HG02840 (cell line): ENCODE measurements at regions not wholly inside any gene's neighbourhood (a gene's known extent, or its start where the extent isn't known, plus 50 kb on each side); places are given as distances from the start of the nearest gene placed in this dataset.
A peak's percentile ranks its signal among the peaks of the same experiment; 100 is the strongest.

ENCODE experiments used
- ATAC-seq: cut with Tn5 transposase; IDR thresholded peaks from one replicate; pipeline ENCODE4 v1.9.1; 2021; ENCODE audit warnings: mild to moderate bottlenecking, moderate library complexity, moderate number of reproducible peaks; ENCODE audit not compliant: unreplicated experiment, low FRiP score

GRCh38 chr4:14837860-14838259, 164.4 kb upstream of the CPEB2 start:
- no peak for ATAC-seq

DNA sequence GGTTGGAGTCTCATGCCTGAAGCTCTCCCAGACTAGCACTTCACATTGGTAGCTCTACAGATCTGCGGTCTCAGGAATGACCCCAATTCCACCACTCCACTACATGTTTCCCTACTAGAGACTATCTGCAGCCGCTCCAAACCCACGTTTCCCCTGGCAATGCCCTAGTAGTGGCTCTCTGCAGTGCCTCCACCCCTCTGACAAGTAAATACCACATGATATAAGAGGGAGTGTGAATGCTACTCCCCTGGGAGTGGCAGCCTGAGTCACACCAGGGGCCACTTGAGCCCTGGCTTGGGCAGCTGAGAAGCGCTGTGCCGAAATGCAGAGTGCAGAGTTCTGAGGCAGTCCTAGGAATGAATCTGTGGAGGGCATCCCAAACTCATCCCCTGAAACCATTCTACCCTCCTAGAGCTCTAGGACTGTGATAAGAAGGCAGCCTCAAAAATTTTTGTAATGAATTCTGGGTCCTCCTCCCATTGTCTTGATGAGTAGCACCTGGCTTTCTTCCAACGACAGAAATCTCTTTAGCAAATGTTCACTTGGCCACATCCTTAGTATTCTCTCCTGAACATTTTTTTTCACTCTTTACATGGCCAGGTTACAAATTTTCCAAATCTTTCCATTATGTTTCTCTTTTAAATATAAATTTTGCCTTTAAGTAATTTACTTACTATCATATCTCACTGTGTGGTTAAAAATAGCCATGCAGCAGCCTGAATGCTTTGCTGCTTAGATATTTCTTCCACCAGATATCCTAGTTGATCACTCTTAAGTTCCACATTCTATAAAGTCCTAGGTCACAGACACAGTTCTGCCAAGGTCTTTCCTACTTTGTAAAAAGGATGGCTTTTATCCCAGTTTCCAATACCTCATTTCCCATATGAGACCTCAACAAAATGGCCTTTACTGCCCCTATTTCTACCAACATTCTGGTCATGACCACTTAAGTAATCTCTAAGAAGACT, 160.2 kb upstream of the CPEB2 start:
- ATAC-seq, result no peak

DNA sequence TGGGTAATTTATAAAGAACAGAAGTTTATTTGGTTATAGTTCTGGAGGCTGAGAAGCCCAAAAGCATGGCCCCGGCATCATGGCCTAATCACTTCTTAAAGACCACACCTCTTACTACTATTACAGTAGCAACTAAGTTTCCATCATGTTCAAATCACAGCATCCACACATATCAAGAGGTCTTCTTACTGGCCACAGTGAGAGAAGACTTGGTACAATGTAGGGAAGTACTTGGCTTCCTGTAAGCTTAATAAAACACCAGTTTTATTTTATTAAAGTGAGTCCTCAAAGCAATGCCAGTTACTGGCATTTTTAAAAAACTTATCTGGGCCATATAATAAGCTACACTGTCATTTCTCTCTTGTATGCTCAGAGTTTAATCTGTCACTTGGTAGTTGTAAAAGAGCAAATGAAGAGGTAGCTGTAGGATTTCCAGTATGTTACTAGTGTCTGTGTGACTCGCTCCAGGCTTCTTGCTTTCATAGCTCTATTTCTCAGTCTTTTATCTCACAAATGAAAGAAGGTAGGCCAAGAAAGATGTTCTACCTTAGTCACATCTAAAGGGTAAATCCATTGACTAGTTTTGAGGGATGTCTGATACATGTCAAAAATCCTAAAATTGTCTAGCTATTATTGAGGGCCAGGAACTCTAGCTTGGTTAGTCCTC, 159.2 kb upstream of the CPEB2 start:
- no peak for ATAC-seq

GRCh38 chr4:14844061-14844460, 158.2 kb upstream of the CPEB2 start:
- no peak for ATAC-seq

DNA sequence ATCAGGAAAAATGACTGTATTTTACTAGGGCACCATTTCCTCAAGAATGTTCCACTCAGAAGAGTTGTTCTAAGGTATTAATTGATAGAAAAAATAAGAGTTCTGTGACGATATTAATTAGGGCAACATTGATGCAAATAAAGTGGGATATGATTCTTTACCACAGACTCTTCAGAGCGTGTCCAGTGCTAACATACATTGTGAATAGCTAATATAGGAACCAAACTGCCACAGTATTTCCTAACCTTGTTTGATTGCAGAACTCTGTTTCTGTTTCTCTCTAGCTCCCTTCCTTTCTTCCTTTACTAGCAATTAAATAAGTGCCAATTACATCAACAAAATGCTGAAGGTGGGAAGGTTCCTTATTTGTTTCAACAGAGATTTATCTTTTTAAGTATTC, 154.1 kb upstream of the CPEB2 start:
- ATAC-seq, result no peak

GRCh38 chr4:14850455-14851097, 151.7 kb upstream of the CPEB2 start:
- ATAC-seq, result no peak

DNA sequence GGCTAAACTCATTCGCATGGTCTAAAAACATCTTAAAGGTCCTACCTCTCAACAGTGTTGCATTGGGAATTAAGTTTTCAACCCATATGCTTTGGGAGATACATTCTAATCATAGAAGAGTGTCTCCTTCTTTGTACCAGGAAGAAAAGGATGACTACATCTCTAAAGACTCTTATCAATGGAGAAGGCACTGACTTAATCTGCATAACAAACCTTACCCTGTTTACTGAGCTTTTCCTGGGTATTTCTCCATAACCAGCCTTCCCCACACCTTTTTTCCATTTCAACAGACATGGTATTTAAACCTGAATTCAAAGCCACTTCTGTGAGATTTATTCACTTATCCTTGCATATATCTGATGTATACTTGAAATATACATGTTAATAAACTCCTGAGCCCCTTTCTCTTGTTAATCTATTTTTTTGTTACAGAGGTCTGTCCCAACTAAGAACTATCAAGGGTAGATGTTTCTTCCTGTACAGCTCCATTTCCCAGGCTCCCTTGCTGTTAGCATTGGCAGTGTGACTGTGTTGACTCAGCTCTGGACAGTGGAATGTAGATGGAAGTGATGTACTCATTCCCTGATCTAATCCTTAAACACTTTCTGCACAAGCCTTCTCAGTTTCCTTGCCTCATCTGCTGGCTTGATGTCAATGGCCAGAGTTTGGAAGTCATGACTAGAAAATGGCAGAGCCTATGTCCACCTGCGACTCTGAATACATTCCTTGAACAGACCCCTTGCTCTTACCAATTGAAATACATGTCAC, 148.9 kb upstream of the CPEB2 start:
- ATAC-seq, result no peak

DNA sequence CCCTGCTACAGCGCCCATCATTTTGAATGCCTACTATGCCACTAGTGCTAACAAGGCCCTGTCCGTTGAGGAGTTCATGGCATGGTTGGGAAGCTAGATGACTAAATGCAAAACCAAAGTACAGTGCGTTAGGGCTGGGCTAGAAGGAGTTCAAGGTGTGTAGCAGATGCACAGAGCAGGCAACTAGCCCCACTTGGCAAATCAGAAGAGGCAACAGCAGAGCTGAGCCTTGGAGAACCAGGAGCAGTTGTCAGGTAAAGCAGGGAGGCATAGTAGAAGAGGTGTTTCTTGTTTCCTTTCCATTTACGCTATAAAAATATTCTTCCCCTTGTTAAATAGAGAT, 146.6 kb upstream of the CPEB2 start:
- no peak for ATAC-seq

DNA sequence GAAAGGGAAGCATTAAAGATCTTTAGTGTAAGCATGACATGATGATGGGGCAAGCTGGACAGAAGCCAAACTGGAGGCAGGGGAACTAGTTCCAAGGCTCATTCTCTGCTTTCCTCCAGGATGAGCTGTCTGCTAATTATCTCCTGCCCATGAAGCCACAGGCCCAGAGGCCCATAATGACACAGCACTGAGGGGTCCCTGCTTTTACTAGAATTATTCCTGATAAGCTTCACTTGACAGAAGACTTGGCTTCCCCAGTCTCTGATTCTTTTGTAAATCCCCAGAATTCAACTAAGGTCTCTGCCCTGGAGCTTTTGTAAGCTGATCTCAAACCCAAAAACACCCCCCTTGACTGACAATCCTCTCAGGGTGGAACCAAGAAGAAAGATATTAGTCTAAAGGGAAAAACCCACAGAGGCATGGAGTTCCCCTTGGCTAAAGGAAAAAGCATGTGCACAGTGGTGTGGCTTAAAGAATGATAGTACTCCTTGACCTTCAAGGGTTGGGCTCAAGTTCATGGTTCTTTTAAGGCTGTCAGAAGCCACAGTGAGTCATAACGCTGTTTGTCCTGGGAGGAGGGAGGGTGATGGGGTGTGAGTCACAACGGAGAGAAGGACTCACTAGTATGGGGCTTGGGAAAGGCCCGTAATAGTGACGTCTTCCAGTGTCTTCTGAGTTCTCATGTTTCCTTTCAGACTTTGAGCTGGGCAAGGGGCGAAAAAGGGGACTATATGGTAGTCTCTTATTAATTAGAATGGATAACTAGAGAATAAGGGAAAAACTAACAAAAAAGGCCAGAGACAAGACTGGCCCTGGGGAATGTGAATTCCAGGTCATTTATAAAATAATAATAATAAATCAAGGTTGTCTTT, 146.0 kb upstream of the CPEB2 start:
- peak; percentile 98 for ATAC-seq

GRCh38 chr4:14856934-14857235, 145.4 kb upstream of the CPEB2 start:
- no peak for ATAC-seq

DNA sequence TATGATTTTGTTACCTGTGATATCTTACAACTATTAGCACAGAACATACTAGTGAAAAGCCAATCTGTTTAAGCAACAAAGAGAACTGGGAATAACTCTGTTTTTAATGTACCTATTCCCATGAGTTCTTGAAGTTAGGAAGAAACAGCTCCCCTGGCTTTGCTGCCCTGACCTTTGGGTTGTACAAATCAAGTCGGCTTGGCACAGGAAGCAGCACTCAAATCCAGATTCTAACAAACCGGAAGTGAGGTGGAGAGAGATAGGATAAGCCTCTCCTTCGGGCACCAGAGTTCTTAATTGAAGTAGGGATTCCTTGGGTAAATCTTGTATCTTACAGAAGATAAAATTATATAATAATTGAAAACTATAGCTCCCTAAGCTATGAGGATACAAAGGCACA, 144.8 kb upstream of the CPEB2 start:
- no peak for ATAC-seq

GRCh38 chr4:14857981-14858380, 144.3 kb upstream of the CPEB2 start:
- ATAC-seq, result no peak

DNA sequence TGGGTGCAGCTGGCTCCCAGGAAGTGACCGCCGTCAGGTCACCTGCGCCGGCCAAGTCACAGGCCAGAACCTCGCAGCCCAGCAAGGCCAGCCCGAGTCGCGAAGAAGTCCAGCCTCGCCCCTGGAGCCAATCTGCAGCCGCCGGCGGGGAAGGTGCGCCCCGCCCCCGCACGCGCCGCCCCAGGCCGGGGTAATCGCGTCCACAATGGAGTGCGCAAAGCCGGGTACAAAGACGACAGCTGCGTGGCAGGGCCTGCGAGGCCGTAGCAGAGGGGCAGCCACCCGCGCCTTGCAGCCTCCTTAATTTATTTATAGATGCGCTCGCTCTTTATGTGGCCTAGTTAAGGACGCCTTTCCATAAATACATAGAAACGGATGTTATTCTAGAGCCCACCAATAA, 139.4 kb upstream of the CPEB2 start:
- no peak for ATAC-seq

DNA sequence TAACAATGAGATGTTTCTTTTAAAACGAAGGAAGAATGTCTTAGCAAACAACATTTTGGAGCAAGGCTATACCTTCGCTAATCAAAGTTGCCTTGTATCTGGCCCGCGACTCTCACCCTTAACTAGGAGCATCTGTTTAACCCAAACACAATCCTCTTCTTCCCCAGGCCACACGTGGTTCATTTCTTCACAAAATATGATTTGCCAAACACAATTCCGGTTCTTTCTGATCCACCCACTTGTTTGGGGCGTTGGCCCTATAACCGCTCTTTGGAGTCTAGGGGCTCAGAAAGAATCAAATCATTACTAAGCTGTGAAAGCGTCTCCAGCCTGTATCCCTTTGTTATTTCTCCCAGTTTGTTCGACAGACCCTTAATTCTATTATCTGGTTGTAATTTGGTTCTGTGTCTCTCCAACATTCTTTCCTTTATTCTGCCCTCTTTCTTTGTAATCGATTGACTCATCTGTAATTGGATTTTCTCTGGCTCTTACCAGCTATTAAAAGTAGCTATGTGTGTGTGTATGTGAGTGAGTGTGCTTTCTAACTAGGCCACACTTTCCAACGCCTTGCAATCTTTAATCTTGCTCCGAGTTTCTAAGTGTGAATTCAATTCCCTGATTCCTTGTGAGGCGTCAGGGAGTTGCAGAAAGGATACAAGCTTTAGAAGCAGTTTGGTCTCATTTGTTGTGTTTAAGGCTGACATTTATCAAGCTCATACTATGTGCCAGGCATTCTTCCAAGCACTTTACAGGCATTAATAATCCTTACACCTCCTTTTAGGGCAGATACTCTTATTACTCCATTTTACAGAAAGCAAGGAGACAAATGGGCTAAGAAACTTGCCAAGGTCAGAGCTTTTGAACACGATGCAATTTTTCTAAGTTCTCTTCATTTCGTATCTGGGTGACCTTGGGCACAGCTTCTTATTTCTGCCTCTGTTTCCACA, 138.6 kb upstream of the CPEB2 start:
- no peak for ATAC-seq

DNA sequence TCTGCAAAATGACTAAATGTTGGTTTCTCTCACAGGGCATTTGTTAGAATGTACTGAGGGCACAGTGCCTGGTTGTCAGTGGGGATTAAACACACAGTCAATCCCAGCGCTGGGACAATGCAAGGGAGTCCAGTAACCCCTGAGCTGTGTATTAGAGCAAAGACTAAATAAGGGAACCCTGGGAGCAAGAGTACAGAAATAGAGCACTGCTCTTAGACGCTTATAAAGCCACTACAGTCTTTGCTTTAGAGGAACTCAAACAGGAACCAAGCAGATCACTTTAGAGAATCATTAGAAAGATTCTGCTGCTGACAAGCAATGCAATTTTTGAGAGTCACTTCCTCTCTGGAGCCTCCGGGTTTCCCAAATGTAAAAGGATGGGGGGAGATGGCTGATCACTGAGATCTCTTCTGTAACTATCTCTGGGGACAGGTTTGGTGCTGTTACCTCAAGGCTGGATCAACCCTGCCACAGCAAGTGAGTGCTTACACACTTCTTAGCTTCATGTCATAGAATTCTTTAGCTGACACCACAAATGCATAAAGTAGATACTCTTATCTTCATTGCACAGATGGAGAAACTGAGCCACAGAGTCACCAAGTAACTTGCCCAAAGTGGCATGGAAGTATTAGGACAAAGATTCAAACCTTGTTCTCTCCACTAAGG, 137.8 kb upstream of the CPEB2 start:
- no peak for ATAC-seq

DNA sequence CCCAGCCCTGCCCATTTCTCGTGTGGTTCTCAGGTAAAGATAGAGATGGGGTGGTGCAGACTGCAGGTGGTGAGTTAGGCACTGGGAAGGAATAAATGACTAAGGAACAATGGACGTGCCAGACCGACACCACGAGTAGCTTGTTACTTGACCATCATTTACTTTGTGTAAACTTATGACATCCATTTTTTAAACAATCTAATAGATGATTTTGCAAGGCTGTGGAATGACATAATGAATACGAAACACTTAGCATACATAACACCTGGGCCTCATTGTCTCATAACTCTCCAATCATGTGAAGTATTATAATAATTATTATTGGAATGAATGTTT, 137.3 kb upstream of the CPEB2 start:
- no peak for ATAC-seq

- ATAC-seq, result no peak
These were observed 136.5 kb upstream of the CPEB2 start for GRCh38 chr4:14865804-14866203.

- ATAC-seq, result no peak
These were observed 134.4 kb upstream of the CPEB2 start for GRCh38 chr4:14867847-14868246.
